GM12878 (cell line): ENCODE measurements at regions not wholly inside any gene's neighbourhood (a gene's known extent, or its start where the extent isn't known, plus 50 kb on each side); places are given as distances from the start of the nearest gene placed in this dataset.
A peak's percentile ranks its signal among the peaks of the same experiment; 100 is the strongest.

ENCODE experiments used
- ASH2L ChIP-seq: fragments of 300-600, 200-600 bp; sonication (generic); IDR thresholded peaks from 2 replicates; pipeline ENCODE4 v1.6.1; 2017; ENCODE audit warnings: low read depth, mild to moderate bottlenecking, borderline replicate concordance
- ATF7 ChIP-seq: fragments of 450-650 bp; IDR thresholded peaks from 2 replicates; pipeline ENCODE4 v1.6.1; 2016; ENCODE audit warnings: low read depth, mild to moderate bottlenecking
- BACH1 ChIP-seq: fragments of 450-650 bp; IDR thresholded peaks from 2 replicates; pipeline ENCODE4 v1.6.1; 2017; ENCODE audit warnings: mild to moderate bottlenecking, borderline replicate concordance
- CHD1 ChIP-seq: IDR thresholded peaks from 2 replicates; pipeline ENCODE4 v1.6.1; 2012; ENCODE audit warnings: low read depth, low read length, improper control_type of control experiment
- CREB1 ChIP-seq: IDR thresholded peaks from 2 replicates; pipeline ENCODE4 v1.6.1; 2012; ENCODE audit warnings: low read depth, mild to moderate bottlenecking, inconsistent platforms
- IKZF1 ChIP-seq: fragments of 450-650 bp; conservative IDR thresholded peaks from 2 replicates; pipeline ENCODE4 v1.6.1; 2017; ENCODE audit warnings: antibody characterized with exemption, mild to moderate bottlenecking
- IRF4 ChIP-seq: IDR thresholded peaks from 2 replicates; pipeline ENCODE4 v1.6.1; 2011; ENCODE audit warnings: low read depth, low read length
- NR2C1 ChIP-seq: fragments of 450-650 bp; IDR thresholded peaks from 2 replicates; pipeline ENCODE4 v1.6.1; 2017; ENCODE audit warnings: antibody characterized with exemption, mild to moderate bottlenecking, moderate library complexity
- POU2F2 ChIP-seq: IDR thresholded peaks from 3 replicates; pipeline ENCODE4 v1.6.1; 2011; ENCODE audit warnings: low read depth, mild to moderate bottlenecking, low read length, borderline replicate concordance
- SIN3A ChIP-seq: IDR thresholded peaks from 2 replicates; pipeline ENCODE4 v1.6.1; 2012; ENCODE audit warnings: low read depth, low read length, improper control_type of control experiment
- SMAD5 ChIP-seq: IDR thresholded peaks from 2 replicates; pipeline ENCODE4 v1.6.1; 2016; ENCODE audit warnings: antibody characterized with exemption, low read depth
- SPI1 ChIP-seq: IDR thresholded peaks from 2 replicates; pipeline ENCODE4 v1.6.1; 2011; ENCODE audit warnings: low read depth, mild to moderate bottlenecking, low read length, moderate library complexity, borderline replicate concordance; ENCODE audit not compliant: insufficient read depth
- TCF7 ChIP-seq: IDR thresholded peaks from 2 replicates; pipeline ENCODE4 v1.6.1; 2014; ENCODE audit warnings: antibody characterized with exemption, borderline replicate concordance
- YY1 ChIP-seq: IDR thresholded peaks from 2 replicates; pipeline ENCODE4 v1.6.1; 2011; ENCODE audit warnings: low read depth, mild to moderate bottlenecking, low read length
- ZNF24 ChIP-seq: fragments of 450-650 bp; IDR thresholded peaks from 2 replicates; pipeline ENCODE4 v1.6.1; 2017; ENCODE audit warnings: antibody characterized with exemption, mild to moderate bottlenecking
- ZSCAN29 ChIP-seq: fragments of 450-650 bp; IDR thresholded peaks from 2 replicates; pipeline ENCODE4 v1.6.1; 2017; ENCODE audit warnings: mild to moderate bottlenecking, moderate library complexity
- TF ChIP-seq, protein P1 (sequence below): IDR thresholded peaks from 2 replicates; pipeline ENCODE4 v1.6.1; 2012; ENCODE audit warnings: improper control_type of control experiment, low read depth, low read length; ENCODE audit not compliant: insufficient replicate concordance
- TF ChIP-seq, protein P2 (sequence below): fragments of 450-650 bp; conservative IDR thresholded peaks from 2 replicates; pipeline ENCODE4 v1.6.1; 2017; ENCODE audit warnings: mild to moderate bottlenecking, moderate library complexity
- TF ChIP-seq, protein P3 (sequence below): fragments of 450-650 bp; IDR thresholded peaks from 2 replicates; pipeline ENCODE4 v1.6.1; 2016; ENCODE audit warnings: mild to moderate bottlenecking
- TF ChIP-seq, protein P4 (sequence below): fragments of 450-650 bp; IDR thresholded peaks from 2 replicates; pipeline ENCODE4 v1.6.1; 2018; ENCODE audit warnings: mild to moderate bottlenecking, low read depth, moderate library complexity; ENCODE audit not compliant: partially characterized antibody

DNA sequence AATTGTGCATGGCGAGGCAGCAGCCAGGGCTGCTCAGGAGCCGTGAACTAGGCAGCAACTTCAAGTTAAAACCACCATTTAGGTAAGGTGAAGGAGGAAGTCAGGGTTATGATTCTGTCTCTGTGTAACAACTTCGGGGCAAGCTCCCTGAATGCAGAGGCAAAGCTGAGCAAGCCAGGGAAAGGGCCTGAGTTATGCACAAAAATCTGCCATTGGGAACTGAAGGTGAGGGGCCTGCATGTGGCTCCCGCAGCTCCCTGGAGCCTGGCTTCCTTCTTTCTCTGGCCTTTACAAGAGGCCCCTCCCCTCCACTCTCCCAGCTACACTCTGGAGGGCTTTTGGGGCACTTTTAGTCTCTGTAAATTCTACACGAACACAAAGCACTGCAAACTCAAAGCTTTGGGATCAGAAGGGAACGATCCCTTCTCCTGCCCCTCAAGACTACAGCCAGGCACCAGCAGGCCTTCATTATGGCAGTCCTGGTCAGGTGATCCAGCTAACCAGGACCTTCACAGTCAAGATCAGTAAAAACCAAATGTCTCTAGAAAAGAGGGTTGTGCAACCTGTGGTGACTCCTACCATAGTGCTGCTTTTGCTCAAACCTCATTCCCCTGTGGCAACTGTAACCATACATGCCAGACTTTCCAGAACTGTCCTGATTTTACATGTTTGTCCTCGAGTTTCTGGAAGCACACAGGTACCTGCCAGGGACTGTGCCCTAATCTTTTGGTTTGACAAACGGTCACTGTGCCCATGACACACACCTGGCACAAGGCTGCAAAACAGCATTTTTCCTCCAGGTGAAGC, 67.2 kb upstream of the PTGR2 start (continued):
- TF ChIP-seq, protein P1, sequence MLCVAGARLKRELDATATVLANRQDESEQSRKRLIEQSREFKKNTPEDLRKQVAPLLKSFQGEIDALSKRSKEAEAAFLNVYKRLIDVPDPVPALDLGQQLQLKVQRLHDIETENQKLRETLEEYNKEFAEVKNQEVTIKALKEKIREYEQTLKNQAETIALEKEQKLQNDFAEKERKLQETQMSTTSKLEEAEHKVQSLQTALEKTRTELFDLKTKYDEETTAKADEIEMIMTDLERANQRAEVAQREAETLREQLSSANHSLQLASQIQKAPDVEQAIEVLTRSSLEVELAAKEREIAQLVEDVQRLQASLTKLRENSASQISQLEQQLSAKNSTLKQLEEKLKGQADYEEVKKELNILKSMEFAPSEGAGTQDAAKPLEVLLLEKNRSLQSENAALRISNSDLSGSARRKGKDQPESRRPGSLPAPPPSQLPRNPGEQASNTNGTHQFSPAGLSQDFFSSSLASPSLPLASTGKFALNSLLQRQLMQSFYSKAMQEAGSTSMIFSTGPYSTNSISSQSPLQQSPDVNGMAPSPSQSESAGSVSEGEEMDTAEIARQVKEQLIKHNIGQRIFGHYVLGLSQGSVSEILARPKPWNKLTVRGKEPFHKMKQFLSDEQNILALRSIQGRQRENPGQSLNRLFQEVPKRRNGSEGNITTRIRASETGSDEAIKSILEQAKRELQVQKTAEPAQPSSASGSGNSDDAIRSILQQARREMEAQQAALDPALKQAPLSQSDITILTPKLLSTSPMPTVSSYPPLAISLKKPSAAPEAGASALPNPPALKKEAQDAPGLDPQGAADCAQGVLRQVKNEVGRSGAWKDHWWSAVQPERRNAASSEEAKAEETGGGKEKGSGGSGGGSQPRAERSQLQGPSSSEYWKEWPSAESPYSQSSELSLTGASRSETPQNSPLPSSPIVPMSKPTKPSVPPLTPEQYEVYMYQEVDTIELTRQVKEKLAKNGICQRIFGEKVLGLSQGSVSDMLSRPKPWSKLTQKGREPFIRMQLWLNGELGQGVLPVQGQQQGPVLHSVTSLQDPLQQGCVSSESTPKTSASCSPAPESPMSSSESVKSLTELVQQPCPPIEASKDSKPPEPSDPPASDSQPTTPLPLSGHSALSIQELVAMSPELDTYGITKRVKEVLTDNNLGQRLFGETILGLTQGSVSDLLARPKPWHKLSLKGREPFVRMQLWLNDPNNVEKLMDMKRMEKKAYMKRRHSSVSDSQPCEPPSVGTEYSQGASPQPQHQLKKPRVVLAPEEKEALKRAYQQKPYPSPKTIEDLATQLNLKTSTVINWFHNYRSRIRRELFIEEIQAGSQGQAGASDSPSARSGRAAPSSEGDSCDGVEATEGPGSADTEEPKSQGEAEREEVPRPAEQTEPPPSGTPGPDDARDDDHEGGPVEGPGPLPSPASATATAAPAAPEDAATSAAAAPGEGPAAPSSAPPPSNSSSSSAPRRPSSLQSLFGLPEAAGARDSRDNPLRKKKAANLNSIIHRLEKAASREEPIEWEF = no peak
- no peak for TF ChIP-seq TCF7
- no peak for TF ChIP-seq ZSCAN29
- no peak for TF ChIP-seq BACH1
- peak; percentile 38; the same call in 1 of the 2 replicates for TF ChIP-seq YY1
- TF ChIP-seq ASH2L = no peak
- TF ChIP-seq, protein P2, sequence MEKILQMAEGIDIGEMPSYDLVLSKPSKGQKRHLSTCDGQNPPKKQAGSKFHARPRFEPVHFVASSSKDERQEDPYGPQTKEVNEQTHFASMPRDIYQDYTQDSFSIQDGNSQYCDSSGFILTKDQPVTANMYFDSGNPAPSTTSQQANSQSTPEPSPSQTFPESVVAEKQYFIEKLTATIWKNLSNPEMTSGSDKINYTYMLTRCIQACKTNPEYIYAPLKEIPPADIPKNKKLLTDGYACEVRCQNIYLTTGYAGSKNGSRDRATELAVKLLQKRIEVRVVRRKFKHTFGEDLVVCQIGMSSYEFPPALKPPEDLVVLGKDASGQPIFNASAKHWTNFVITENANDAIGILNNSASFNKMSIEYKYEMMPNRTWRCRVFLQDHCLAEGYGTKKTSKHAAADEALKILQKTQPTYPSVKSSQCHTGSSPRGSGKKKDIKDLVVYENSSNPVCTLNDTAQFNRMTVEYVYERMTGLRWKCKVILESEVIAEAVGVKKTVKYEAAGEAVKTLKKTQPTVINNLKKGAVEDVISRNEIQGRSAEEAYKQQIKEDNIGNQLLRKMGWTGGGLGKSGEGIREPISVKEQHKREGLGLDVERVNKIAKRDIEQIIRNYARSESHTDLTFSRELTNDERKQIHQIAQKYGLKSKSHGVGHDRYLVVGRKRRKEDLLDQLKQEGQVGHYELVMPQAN = 0 out of 2 replicates have a peak, but pooled peaks have one; percentile 23
- TF ChIP-seq SPI1 = peak; percentile 62; the same call in 1 of the 2 replicates
- no peak for TF ChIP-seq IRF4
- TF ChIP-seq POU2F2 = no peak
- no peak for TF ChIP-seq NR2C1
- TF ChIP-seq CREB1 = no peak
- TF ChIP-seq, protein P3, sequence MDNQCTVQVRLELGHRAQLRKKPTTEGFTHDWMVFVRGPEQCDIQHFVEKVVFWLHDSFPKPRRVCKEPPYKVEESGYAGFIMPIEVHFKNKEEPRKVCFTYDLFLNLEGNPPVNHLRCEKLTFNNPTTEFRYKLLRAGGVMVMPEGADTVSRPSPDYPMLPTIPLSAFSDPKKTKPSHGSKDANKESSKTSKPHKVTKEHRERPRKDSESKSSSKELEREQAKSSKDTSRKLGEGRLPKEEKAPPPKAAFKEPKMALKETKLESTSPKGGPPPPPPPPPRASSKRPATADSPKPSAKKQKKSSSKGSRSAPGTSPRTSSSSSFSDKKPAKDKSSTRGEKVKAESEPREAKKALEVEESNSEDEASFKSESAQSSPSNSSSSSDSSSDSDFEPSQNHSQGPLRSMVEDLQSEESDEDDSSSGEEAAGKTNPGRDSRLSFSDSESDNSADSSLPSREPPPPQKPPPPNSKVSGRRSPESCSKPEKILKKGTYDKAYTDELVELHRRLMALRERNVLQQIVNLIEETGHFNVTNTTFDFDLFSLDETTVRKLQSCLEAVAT = no peak
- no peak for TF ChIP-seq ZNF24
- peak; percentile 31; the same call in 1 of the 2 replicates for TF ChIP-seq IKZF1
- peak; percentile 62; the same call in 1 of the 2 replicates for TF ChIP-seq ATF7
- TF ChIP-seq, protein P4, sequence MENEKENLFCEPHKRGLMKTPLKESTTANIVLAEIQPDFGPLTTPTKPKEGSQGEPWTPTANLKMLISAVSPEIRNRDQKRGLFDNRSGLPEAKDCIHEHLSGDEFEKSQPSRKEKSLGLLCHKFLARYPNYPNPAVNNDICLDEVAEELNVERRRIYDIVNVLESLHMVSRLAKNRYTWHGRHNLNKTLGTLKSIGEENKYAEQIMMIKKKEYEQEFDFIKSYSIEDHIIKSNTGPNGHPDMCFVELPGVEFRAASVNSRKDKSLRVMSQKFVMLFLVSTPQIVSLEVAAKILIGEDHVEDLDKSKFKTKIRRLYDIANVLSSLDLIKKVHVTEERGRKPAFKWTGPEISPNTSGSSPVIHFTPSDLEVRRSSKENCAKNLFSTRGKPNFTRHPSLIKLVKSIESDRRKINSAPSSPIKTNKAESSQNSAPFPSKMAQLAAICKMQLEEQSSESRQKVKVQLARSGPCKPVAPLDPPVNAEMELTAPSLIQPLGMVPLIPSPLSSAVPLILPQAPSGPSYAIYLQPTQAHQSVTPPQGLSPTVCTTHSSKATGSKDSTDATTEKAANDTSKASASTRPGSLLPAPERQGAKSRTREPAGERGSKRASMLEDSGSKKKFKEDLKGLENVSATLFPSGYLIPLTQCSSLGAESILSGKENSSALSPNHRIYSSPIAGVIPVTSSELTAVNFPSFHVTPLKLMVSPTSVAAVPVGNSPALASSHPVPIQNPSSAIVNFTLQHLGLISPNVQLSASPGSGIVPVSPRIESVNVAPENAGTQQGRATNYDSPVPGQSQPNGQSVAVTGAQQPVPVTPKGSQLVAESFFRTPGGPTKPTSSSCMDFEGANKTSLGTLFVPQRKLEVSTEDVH = no peak
- no peak for TF ChIP-seq SMAD5
- TF ChIP-seq SIN3A = no peak
- TF ChIP-seq CHD1 = no peak
